GM21360 (cell line): ENCODE measurements at regions not wholly inside any gene's neighbourhood (a gene's known extent, or its start where the extent isn't known, plus 50 kb on each side); places are given as distances from the start of the nearest gene placed in this dataset.

Experiments used
- ATAC-seq: cut with Tn5 transposase; IDR thresholded peaks from one replicate; pipeline ENCODE4 v1.9.1; 2021; ENCODE audit warnings: mild to moderate bottlenecking, moderate library complexity; ENCODE audit not compliant: unreplicated experiment

DNA sequence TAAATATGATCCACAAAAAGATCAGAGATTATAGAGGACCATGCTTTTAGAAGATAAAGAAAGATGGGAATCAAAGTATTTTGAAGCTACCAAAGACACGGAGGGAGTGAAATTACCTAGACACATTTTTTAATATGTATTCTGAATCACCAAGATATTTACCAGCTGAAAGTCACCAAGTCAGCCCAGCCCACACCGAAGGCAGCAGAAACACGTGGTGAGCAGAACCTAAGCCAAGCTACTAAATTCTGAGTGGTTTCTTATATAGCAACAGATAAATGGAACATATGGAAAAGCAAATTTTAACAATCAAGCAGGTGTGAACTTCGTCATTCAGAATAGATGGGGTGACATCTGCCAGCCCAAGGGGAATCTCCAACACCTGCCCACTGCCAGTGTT is 134.7 kb upstream of the AKR1E2 start:
- no peak for ATAC-seq

DNA sequence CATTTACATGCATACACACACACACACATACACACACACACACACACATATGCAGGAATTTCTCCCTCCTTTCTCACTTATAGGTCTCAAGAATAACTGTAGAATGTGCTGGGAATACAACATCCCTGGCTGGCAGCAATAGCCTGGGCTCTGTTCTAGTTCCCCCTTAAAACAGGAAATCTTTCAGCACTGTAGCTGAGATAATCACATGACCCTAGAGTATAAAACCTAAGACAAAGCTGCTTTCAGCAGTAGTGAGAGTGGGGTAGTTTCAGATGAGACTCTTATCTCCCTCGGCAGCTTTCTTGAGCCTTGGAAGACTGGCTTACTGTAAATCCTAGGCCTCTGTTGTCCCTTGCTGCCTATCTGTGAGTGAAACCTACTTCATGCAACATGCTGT is 137.4 kb upstream of the AKR1E2 start:
- ATAC-seq, result no peak

DNA sequence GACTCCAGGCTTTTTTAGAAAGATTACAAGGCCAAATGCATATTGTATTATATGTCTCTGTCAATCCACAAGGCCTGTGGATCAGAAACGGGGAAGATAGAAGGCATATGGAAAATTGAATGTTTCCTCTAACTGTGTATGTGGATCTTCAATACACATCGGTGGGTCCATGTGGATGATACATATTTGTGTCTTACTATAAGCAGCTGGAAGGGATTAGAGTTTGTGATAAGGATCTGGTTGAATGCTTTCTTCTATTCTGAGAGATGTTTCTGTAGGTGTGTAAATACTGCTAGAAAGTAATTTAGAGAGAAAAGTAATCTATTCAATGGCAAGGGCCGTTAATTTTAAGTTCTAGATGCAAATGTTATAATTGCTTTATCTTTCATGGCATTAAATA is 137.8 kb upstream of the AKR1E2 start:
- no peak for ATAC-seq

DNA sequence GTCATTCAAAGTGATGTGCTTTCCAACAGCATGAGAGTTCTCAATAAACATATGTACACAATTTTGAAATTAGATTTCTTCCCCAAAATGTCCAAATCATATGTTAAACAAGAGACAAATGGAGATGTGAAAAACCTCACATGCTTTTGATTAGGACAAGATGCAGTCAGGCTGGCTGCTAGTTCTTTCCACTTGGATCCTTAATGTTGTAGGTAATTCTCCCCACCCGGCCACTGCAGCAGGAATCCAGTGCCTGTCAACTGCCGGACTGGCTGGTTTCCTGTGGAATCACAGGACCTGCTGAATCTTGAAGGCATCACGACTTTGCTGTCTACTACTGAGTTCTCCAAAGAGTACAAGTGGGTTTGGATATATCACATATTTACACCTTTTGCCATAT is 138.6 kb upstream of the AKR1E2 start:
- ATAC-seq, result no peak

DNA sequence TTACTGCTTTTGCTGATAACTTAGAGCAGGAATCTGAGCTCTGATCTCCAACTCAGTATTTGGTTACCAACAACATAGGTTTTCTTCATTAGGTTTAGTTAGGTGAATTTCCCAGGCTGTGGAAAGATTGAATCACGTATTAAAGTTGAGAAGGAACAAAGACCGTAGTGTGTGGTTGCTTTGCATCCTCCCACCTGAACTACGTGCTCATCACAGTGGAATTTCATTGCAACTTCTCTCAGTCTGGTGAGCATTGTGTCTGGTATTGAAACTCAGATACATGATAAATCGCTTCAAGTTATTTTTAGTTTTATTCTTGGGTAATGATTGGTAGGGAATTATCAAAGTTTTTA is 139.4 kb upstream of the AKR1E2 start:
- ATAC-seq, result no peak

DNA sequence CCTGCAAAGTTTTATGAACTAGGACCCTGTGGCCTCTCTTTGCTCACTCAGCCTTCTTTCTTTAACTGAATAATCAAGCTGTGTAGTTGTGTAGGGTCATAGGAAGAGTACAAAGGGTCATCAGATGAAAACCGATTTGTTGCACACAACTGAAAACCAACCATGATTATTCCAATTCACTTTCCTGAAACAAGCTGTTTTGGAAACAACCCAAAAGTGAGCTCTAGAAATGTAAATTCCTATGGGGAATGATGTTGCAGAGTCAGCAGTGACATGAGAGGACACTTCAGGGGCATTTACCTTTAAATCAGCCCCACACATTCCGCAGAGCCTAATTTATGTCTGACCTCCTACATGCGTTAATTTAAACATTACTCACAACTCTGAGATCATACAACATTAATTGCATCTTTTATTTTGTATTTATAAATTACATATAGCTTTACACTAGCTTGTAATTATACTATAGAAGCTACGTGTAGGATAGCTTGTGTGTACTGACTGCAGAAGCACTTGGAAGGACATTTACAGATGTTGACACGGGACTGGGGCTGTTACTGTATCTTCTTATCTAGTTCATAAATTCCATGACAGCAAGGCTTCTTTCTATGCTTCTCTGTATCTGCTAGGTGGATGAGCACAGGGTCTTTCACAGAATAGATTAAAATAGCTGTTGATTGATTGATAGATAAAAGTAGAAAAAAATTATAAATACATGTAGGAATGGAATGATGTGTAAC is 139.9 kb upstream of the AKR1E2 start:
- ATAC-seq, result no peak

GRCh38 chr10:4685491-4685890 is 140.5 kb upstream of the AKR1E2 start:
- ATAC-seq, result no peak

DNA sequence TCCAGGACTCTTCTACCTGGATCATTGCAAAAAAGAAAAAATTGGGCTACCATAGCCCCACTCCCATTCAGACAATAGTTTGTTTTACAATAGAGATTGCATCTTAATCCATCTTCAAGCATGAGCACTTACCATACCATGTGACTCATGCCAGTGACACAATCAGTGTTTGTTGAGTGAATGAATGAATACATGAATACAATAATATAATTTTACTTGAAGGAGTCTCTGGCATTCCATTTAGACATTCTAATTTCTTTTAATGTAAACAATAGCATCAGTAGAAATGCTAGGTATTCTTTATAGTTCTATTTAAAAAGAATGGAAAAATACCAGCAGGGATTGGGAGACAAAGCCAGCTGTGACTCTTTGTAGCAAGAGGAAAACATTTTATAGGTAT is 141.6 kb upstream of the AKR1E2 start:
- no peak for ATAC-seq

DNA sequence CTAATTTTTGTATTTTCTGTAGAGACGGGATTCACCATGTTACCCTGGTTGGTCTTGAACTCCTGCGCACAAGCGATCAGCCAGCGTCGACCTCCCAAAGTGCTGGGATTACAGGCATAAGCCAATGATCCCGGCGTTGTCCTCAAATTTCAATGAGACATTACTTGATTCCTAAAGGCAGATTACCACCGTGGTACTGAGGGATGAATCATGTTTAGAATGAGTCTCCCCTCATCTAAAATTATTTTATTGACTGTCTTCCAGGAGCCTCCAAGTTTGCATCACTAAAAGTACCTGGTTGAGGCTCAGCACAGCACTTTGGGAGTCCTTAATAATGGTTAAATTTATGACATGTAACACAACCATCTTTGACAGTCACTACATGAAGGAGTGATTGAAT is 142.2 kb upstream of the AKR1E2 start:
- no peak for ATAC-seq

- no peak for ATAC-seq
Observed at GRCh38 chr10:4683137-4683536, 142.9 kb upstream of the AKR1E2 start.

DNA sequence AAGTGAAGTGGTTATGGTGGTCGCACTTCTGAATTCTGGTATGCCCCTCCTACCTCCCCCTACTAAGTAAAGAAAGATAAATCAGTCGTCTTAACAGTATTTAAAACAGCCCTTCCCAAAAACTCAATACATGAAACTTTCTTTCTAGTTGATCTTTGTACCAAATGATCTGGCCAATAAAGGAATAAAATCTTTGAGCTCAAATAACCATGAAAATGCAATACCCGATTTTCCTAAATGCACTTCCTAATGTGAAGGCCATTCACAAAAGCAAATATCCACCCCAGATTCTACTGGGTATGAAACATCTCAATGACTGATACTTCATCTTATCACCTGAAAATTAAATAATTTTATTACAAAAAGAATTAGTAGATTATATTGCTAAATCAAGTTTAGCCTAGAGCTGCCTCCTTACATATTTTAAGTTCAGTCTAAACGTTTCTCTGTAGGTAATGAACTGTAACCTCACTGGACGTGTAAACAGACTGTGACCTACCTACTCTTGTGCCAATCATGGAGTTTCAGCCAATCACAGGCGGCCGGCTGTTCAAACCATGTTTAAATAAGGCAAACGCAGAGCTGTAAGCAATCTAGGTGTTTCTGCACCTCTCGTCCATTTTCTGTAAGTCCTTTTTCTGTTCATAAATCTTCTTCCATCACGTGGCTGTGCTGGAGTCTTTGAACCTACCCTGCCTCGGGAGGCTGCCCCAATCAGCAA is 146.9 kb upstream of the AKR1E2 start:
- ATAC-seq, result no peak

DNA sequence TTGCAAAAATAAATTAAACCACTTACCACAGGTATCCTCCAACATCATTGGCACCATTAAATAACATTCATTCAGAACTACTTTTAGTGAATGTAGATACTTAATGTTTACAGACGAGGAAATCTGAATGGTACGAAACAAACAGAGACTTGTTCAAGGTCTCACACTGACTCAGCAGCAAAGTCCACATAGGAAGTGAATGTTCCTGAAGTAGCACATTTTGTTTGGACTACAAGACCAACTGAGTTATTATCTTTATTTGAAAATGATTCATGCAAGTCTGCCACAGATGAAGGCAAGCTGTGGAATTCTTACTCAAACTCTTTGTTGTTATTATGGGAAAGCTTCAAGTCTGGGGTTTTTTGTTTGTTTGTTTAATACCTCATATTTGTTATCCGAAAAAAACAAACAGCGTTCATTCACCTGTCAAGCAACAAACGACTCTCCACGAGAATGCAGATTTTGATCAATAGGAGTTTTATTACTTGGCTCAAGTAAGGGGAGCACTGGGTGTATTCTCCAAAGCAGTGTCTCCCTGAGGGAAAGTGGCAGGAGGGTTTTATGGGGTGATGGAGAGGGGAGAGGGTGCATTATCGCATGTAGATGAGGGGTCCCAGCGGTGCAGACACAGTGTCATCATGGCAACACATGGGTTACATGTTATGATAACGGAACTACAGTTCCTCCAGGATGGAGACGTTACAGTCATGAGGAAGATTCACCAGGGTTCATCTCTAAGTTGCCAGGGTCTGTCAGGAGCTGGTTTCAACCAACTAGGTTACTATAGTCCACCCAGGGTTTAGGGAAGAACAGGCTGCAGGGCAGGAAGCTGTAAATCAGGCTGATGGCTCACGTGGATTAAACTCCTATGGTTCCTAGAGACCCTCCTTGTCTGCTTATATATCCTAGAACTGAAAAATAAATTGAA is 147.7 kb upstream of the AKR1E2 start:
- no peak for ATAC-seq

DNA sequence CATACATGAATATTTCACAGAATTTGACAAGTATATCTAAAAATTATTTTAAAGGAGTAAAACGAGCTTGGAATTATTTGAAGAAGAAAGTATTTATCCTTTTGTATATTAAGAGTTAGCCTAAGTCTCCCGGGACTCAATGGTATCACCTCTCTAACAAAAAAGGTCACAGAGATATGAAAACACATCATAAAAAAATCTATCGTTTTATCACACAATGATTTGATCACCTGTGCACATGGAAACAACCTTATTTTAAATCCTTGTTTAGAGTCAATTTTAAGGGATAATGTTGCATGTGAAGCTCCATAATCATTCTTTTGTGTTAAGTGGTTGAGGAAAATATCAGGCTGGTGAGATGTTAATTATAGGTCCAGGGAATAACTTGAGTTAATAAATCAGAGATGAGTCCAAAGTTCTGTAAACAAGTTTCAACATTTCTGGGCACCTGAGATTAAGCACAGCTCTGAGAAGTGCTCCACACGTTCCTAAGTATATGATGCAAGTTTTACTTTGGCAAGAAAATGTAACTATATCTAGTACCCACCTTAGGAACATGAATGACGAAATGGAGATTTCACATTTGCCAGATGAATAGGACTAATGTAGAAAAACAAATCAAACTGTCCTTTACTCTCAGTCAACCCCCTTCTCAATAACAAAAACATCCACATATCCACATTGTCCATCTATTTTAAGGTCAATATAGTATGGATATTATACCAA is 148.5 kb upstream of the AKR1E2 start:
- no peak for ATAC-seq

GRCh38 chr10:4676566-4676965 is 149.4 kb upstream of the AKR1E2 start:
- ATAC-seq, result no peak

DNA sequence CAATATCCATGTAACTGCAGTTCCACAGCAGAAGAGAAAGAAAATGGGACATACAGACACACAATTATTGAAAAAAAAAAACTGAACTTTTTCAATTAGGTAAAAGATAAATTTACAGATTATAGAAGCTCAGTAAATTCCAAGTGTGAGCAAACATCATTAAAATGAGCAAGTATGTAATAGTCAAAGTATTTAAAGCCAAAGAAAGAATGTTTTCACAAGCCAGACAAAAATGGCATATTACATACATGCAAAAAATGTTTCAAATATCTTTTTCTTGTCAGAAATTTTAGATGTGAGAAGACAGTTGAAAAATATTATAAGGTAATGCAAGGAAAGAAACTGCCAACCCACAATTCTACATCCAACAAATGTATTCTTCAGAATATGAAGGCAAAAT is 150.2 kb upstream of the AKR1E2 start:
- no peak for ATAC-seq

GRCh38 chr10:4673279-4674040 is 152.5 kb upstream of the AKR1E2 start:
- no peak for ATAC-seq

DNA sequence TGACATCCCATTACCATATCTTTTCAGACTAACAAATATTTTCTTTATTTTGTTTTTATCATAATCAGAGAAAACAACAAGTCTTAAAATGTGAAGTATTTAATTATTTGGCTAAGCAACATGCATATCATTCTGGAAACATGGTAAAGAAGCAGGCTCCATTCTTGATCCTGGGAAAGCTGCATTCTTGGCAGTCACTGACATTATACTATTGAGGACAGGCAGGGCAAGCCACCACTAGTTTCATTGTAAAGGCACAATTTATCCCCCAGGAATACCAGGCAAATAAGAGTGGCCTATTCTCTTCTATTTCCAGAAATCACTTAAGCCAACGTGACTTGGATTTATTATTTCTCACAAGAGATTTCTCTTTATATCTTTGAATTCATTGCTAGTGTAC is 153.8 kb upstream of the AKR1E2 start:
- ATAC-seq, result no peak

GRCh38 chr10:4671451-4672145 is 154.4 kb upstream of the AKR1E2 start:
- no peak for ATAC-seq

- no peak for ATAC-seq
Observed at GRCh38 chr10:4670737-4671136, 155.3 kb upstream of the AKR1E2 start.

GRCh38 chr10:4669585-4669984 is 156.4 kb upstream of the AKR1E2 start:
- ATAC-seq, result no peak
